NCI-H460 (cell line): ENCODE measurements at regions not wholly inside any gene's neighbourhood (a gene's known extent, or its start where the extent isn't known, plus 50 kb on each side); places are given as distances from the start of the nearest gene placed in this dataset.

Experiments
- DNase-seq: peaks from one replicate; pipeline ENCODE4 v3.0.0-alpha.2; 2016; ENCODE audit warnings: low read depth; ENCODE audit errors: extremely low read depth

DNA sequence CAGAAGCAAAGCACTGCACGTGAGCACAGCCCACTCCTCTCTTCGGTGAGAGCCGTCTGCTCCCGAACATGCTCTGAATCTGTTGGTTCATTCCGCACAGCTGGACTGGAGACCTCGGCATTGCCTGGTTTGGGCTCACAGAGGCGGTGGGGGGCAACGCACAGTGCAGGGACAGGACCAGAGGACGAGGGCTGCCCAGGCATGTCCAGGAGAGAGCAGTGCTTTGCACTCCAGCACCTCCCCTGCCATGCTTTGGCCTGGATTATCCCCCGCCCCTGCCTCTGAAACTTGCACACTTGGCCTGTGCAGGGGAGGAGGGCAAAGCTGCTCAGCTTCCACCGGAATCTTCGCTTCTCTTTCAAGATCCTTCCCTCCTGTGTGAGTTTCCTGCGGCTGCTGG, 536.5 kb downstream of the BRD1 start:
- no peak for DNase-seq

DNA sequence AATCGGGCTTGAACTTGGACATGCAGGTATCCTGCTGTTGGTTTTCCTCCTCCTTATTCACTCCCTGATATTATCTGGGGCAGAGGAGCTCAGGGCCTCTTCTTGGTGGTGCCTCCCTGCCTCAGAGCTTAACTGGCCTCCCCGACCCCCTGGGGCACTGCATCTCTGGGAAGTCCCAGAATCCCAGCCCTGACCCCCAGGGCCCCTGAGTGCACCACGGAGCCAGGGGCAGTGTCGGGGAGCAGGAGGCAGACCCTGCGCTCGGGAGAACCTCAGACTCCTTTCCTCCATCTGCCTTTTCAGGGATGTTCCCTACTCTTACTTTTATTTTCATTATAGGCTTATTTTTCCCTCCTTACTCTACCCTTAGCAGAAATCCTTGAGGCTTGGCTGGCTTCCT, 537.0 kb downstream of the BRD1 start:
- no peak for DNase-seq

DNA sequence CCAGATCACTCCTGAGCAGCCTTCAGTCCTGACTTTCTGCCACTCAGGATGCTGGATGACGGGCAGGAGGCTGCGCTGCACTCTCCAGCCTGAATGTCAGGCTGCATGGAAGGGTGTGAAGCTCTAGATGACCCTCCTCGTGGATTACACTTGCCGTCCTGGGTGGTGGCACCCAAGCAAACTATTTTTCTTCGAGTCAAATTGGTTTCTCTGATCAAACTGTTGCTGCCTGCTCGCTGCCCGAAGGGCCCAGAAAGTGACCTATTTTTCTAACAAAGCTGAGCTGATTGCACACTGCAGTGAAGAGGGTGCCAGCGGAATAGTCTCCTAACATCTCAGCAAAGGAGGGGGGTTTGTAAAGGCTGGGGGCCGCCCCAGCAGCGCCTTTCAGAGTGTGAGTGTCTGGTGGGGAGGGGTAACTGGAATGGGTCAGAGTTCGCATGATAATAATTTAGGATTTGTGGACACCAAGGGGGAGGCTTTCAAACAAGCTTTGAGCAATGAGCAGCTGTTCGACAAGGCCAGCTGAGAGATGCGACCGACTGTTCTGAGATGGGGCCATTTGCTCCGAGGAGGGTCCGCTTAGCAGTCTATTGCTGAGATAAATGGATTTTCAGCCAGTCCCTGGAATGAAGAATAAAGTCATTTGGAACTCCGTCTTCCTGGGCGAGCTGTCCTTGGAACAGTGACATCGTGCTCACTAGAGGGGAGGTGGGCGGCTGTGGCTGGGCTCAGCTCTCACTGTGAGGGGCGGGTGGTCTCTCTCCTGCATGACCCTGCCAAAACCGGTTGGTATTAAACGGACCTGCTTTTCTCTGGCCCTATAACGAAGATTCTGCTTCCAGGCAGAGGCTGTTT, 537.6 kb downstream of the BRD1 start:
- no peak for DNase-seq

DNA sequence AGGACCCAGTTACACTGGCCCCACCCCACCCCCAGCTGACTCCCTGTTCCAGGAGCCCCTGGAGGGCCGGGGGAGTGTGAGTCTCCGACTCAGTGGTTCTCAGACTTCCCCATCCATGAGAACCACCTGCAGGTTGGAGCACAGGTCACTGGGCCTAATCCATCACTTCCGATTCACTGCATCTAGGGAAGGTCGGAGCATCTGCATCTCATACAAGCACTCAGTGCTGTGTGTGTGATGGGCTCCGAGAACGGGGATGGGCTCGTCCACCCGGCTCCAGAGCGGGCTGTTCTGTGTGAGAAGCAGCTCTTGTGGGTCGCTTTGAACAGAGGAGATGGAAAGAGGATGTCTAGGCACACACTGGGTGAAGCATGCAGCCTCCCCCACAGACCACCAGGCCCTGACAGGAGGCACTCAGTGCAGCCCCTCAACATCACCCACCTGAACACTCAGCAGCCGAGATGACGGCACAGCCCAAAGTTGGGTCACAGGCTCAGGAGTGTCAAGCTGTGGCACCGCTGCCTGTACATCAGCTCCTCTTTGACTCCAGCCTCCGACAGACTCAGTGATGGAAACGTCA, 541.4 kb downstream of the BRD1 start:
- DNase-seq = no peak

DNA sequence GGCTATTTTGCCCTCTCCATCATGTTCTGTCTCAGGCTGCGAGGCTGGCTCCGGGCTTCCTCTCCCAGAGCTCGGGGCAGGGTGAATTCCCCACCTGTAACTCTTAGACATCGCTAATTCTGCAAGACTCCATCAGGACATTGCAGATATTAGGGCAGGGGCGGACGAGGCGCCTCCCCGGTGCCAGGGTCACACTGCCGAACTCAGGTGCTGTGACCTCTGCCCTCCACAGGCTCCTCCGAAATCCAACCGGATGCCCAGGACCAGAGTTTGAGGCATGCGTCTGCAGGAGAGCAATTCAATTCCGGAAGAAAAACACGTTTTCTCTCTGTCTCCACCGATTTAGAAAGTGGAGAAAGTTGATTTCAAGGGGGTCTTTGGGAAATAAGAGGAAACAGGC, 542.7 kb downstream of the BRD1 start:
- no peak for DNase-seq

DNA sequence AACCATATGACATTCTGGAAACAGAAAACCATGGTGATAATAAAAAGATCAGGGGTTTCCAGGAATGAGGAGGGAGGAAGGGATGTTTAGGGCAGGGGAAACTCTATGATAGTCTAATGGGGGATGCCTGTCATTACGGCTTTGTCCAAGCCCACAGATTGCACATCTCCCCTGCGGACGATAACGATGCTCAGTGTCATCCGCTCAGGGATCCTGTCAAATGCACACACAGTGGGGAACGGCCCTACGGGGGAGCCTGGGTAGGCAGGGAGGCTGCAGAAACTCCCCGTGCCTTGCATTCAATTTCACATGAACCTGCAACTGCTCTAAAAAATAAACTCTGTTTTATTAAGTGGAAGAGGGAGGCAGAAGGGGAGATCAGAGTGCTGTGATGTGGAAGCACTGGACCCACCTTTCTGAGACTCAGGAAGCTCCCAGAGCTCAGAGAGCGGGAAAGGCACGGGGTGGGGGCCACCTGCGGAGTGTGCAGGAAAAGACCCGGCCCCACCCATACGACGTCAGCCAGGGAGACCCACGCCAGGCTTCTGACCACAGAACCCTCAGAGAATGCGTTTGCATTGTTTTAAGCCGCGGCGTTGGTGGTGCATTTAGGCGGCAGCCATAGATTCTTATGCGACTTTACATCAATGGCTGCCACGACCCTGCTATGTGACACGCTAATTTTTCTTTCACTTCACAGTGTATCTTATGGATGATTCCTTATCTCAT, 543.5 kb downstream of the BRD1 start:
- no peak for DNase-seq

DNA sequence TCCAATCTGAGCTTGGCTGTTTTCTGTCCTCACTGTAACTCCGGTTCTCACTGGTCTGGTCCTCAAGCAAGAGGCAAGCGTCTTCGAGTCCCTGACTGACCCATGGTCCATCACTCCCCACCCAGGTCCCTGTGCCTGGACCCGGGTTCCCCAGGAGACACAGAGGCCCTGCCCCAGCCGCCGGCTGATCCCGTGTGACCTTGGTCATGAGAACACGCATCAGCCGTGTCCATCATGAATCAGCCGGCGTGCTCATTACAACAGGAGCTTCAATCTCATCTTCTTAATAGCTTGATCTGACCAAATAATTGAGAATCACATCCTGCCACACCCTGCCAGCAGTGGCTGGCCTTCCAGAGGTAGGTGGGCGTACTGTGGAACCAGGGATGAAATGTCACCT, 545.1 kb downstream of the BRD1 start:
- DNase-seq = no peak

DNA sequence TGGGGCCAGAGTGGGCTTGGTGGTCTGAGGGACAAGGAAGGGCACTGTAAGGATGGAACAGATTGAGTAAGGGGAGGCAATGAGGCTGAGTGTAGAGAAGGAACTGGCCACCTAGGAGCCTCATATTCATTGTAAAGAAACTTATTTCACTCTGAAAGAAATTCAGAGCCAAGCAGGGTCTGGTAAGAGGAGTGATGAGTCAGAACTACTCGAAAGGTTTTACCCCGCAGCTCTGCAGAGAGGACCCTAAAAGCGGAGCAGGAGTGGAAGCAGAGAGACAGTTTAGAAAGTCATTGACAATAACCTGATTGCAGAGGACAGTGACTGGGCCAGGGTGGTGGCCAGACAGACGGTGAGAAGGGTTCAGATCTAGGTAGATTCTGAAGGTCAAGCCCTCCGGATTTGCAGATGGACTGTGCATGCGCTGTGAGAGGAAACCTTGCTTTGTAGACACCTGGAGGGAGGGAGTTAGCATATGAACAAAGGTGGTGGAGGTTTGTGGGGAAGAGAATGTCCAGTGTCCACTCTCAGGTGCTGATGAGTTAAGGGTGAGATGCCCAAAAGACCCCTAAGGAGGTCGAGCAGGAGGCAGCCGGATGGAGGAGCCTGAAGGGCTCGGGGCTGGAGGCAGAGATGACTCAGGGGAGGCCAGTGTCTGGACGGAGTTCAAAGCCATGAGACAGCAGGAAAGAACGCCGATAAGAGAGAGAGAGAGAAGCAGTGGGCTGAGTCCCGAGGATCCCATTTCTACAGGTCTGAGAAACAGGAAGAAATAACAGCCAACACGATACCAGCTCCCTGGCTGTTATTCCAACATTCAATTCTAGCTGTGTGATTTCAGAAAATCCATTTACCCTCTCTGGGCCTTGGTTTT, 546.0 kb downstream of the BRD1 start:
- no peak for DNase-seq

DNA sequence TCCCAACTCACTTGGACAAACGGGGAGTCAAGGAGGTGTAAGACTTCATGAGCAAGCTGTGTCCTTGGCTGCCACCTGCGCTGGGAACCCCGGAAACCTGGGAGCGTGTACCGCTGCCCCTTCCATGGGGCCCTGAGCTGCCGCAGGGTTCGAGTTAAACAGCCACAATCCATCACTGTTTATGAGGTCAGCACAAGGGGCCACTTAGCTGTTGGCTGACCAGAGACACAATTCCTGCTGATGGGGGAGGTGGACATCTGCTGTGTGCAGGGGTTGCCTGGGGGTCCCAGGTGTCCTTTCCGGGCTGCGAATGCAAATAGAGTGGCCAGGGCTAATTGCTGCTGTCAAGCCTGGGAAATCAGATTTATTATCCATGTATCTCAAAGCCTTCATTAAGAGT, 549.3 kb downstream of the BRD1 start:
- no peak for DNase-seq

DNA sequence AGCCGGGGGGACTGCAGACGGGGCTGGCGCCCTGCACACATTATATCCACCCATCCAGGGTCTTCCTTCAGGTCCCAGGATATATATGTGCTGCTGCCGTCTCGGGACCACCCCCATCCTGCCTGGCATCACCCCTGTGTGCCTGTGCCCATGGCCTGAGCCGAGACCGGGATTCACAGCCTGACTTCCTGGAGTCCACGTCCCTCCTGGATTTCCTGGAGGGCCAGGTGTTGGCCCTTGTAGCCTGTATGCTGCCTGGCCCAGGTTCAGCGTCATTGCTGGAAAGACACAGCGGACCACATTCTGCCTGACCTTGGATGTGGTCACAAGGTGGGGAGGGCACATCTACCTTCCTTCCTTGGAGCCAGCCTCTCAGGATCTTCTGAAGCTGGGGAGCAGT, 551.1 kb downstream of the BRD1 start:
- DNase-seq = no peak

DNA sequence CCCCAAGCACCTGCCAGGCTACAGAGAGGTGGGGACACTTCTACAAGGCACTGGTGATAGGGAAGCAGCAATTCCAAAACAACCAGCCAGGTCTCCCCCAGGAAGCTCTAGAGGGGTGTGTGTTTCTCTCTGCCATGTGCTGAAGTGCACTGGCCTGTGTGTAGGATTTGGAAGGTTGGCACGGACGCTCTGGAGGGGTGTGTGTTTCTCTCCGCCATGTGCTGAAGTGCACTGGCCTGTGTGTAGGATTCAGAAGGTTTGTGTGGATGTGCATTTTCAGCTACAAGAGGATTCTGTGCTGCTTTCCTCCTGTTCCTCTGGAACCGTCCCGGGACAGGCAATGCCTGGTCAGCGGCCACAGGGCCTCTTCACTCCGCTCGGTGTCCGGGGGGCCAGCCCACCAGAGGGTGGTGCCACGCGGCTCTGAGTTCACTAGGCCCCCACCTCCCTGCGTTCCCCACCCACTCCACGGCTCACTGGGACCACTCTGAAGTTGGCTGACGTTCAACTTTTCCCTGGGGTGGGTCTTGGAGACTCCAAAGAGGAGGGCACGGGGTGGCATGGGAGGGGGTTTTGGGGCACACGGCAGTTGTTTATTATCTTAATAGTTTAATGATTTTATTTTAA, 552.8 kb downstream of the BRD1 start:
- DNase-seq = no peak

DNA sequence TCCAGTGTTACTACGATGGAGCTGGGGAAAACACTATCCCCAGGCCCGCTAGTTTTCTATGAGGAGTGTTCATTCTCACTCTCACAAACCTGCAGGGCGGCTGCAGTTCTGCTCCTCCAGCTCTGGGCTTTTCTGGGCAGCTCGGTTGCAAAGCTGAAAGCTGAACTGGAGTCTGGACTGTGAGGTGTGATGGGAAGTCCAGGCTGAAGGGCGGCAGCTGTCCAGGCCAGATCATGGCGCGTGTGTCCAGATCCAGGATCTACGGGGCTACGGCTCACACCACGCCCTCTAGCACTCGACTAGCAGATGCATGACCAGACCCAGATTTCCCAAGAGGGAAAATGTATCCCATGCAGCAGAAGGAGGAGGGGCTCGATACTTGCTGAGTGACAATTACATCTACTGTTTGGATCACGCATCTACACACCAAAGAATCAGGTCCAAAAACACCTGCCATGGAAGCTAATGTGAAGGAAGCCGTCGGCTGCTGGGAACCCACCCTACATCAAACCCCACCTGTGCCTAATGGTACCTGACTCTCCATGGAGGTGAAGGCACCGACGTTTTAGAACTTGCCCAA, 555.0 kb downstream of the BRD1 start:
- no peak for DNase-seq

DNA sequence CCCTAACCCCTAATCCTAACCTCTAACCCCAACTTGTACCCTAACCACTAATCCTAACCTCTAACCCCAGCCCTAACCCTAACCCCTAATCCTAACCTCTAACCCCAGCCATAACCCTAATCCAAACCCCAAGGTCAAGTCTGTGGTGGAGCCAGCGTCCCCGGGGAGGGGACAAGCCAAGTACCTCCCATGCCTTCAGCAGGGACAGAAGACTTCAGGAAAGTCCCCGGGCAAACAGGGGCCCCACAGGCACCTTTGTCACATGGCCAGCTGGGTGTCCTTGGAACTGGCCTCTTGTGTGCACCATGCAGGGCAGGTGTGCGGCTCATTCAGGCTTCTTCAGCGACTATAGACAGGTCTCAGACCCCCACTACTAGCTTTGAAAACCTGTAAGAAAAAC, 555.8 kb downstream of the BRD1 start:
- no peak for DNase-seq

DNA sequence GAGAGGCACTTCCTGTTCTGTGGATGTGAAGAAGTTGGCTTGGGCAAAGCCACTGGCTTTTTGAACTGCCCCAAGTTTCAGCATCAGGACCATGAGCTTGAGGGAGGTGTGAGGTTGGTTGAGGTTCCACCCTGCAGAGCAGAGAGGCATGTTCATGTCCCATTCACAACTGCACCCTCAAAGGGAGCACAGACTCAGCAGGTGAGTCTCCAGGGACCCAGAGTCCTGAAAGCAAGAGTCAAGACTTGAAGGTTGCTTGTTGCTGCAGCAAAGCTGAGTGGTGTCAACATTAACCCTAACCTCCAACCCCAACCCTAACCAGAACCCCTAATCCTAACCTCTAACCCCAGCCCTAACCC, 556.3 kb downstream of the BRD1 start:
- no peak for DNase-seq

DNA sequence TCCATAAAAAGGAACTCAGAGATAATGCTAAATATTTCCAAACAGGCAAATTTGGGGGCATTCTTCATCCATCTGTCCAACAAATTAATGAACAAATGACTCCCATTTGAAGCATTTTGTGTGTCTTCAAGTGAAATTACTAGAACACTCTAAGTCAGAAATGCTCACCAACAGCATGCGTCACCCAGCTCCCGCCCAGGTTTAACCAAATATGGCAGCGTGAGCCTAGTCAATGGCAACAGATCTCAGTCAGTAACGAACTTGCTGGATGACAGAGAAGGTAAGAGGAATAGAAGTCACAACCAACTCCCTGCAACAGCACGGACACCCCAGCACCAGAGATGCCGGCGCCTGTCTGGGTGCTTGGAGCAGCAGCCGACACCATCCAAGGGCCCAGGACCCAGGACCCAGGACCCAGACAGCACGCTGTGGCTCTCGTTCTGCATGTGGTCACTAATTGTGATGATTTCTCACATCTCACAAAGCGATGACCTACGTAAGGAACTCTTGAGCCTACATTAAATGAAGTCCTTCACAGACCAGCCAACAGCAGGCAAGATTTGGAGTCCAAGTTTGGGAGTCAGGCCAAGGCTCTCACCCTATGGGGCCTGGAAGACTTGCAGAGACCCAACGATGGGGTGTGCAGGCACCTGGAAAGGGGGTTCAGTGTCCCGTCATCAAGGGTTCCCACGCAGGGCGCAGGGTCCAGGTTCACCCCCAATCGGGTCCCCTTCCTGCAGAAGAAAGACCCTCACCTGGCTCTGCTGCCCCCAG, 556.9 kb downstream of the BRD1 start:
- no peak for DNase-seq

DNA sequence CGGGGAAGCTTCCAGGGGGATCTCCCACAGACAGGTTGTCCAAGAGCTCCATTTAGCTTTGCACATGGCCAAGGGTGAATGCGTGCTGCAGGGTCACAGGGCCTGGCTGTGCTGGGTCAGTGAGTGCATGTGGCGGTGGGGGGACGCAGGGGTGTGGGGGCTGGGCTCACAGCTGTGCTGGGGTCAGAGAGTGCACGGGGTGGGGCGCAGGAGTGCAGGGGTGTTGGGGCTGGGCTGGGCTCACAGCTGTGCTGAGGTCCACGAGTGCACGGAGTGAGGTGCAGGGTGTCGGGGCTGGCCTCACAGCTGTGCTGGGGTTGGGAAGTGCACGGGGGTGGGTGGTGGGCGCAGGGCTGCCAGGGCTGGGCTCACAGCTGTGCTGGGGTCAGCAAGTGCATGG, 557.7 kb downstream of the BRD1 start:
- DNase-seq = no peak

DNA sequence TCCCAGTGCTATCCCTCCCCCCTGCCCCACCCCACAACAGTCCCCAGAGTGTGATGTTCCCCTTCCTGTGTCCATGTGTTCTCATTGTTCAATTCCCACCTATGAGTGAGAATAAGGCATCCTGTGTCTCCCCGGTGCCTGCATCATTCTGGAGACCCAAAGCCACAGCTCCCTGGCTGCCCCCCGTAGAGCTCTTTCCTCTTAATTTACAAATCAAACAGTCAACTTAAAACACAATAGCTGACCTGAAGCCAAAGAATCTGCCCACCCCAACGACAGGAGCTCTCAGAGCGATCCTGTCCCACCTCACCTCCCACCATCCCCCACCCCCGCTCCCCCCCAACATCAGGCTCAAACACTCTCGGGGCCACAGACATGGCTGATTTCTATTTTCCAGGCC, 558.3 kb downstream of the BRD1 start:
- DNase-seq = no peak

DNA sequence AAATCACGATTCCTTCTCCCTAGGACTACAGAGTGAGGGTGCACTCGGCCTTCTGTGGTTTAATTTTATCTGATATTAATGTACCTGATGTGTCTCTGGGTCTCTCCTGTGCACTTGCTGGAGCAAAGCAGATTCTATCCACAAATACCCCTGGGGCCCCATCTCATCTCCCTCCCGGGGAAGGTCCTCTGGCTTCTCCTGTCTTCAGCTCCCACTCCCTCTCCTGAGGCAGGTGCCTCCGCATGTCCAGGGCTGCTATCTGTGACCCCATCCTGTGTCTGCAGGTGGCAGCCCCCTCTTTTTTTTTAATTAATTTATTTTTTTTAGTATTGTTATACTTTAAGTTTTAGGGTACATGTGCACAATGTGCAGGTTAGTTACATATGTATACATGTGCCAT, 558.7 kb downstream of the BRD1 start:
- DNase-seq = no peak

DNA sequence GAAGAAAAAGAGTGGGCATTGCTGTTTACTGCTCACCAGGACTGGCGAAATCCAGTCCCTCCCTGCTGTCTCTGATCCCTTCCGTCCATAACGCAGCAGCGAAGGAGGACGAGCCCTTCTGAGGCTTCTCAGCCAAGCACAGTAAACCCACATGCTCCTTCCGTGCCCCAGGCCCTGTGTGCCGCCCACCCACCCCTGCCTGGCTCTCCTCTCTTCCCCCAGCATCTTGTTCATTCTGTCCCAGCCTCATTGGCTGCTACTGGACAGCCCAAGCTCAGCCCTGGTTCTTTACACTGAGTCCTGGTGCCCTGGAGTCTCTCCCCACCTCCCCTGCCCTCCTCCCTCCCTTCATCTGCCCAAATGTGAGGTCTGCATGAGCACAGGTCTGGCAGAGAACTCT, 559.7 kb downstream of the BRD1 start:
- DNase-seq = no peak
